ENCODE measurements at regions not wholly inside any gene's neighbourhood (a gene's known extent, or its start where the extent isn't known, plus 50 kb on each side); places are given as distances from the start of the nearest gene placed in this dataset.

DNA sequence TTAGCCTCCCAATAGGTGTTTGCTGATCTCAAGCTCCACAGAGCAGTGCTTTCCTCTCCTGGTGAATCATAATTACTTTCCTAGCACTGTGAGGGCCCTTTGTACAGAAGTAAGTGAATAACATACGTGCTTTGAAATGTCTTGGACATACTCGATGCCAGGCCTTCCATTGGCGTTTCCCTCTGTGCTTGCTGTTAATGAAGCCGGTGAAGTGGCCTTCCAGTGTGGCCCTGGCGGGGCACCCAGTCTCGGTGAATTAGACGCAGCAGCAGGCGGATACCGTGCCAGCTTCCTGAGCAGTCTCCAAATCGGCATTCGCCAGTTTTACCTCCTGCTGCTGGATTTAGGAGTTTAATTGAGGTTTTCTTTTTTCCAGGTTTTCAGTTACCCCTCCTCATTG is 132.3 kb downstream of the HMX1 start:
- intact Hi-C loops (cut with DNase I), result no loop called here
- no peak for DNase-seq (ENCODE audit: low spot score)

DNA sequence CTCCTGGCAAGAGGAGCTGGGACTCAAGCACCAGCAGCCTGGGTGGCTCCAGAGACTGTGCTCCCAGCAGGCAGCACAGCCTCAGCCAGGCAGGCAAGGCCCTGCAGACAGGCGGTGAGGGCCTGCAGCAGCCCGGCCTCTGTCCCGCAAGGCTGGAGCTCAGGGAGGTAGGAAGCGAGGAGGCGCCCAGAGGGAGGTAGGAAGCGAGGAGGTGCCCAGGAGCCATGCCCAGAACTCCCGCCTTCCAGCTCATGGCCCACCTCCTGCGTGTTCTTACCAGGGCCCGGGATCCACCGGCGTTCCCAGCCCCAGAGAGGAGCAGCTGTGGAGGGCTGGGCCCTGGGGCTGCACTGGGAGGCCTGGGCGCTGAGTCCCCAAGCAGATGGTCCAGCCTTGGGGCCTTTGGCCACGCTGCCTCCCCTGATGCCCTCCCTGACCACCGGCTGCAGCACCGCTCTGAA is 133.1 kb downstream of the HMX1 start:
- intact Hi-C loops (cut with DNase I), result no loop called here
- DNase-seq (ENCODE audit: low spot score), result peak; percentile 53

DNA sequence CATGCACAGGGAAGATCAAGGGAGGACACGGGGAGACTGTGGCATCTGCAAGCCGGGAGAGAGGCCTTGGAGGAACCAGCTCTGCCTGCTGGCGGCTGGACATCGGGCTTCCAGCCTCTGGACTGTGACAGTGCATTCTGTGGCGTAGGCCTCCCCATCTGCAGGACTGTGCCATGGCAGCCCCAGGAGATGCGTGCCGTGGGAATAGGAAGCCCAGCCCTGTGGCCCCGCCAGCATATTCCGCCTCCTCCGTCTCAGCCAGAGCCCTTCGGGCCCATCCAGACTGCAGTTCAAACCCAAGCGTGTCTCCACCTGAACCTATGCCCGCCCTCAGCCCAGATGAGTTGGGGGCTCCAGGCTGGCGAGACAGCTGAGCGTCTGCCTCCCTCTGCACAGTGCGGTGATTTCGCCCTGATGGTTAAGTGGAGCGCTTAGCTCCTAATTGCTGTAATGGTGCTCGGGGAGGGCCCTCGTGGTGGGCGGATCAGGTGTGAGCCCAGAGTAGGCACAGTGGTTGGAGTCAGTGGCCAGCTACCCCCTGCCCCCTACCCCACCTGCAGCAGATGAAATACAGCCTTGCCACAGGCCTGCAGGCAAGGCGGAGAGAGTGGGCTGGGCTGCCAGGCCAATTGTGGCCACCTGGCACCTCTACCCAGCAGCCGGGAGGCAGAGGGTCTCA is 133.9 kb downstream of the HMX1 start:
- intact Hi-C loops (cut with DNase I), result no loop called here
- peak; percentile 63 for DNase-seq (ENCODE audit: low spot score)

DNA sequence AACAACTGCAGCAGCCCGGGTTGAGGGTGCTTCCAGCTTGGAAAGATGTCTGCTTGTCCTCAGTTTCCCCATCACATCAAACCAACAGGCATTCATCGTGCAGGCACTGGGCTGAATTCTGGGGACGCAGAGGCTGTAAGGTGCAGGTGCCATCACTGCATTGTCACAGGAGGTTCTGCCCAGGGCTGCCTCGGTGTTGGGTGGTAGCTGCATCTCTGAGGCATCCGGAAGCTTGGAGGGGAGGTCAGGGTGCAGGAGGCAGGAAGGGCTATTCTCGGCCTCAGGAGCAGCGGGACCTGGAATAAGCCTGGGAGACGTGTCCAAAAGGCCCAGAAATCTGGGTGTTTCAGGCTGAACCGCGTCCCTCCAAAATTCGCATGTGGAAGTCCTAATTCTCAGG is 134.6 kb downstream of the HMX1 start:
- DNase-seq (ENCODE audit: low spot score), result peak; percentile 66
- intact Hi-C loops (cut with DNase I), result no loop called here

DNA sequence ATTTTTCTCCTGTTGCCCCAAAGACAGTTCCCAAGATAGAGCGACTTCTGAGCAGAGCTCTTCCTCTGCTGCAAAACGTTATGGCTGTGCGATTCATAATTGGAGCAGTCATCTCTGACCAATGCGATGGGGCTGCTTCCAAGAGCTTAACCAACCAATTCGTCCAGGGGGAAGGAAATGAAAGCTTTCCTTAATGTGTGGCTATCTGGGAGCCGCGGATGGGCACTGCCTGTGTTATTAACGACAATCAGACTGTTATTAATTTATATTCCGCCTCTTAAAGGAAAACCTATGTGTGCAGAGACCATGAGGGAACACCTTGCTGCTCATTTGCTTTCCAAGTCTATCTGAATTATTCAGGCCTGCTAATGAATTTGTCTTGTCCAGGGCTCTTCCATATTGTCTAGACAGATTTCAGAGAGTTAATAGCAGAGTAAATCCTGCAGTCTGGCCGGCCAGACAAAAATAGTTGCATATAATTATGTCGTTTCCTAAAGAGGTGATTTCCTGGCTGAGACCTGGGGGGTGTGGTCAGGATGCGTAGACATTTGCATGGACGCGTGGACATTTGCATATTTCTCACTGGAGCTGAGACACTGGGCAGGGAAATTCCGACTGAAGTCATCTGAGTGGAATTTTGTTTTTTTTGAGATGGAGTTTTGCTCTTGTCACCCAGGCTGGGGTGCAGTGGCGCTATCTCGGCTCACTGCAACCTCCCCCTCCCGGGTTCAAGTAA is 135.4 kb downstream of the HMX1 start:
- intact Hi-C loops (cut with DNase I), result no loop called here
- DNase-seq (ENCODE audit: low spot score), result no peak

DNA sequence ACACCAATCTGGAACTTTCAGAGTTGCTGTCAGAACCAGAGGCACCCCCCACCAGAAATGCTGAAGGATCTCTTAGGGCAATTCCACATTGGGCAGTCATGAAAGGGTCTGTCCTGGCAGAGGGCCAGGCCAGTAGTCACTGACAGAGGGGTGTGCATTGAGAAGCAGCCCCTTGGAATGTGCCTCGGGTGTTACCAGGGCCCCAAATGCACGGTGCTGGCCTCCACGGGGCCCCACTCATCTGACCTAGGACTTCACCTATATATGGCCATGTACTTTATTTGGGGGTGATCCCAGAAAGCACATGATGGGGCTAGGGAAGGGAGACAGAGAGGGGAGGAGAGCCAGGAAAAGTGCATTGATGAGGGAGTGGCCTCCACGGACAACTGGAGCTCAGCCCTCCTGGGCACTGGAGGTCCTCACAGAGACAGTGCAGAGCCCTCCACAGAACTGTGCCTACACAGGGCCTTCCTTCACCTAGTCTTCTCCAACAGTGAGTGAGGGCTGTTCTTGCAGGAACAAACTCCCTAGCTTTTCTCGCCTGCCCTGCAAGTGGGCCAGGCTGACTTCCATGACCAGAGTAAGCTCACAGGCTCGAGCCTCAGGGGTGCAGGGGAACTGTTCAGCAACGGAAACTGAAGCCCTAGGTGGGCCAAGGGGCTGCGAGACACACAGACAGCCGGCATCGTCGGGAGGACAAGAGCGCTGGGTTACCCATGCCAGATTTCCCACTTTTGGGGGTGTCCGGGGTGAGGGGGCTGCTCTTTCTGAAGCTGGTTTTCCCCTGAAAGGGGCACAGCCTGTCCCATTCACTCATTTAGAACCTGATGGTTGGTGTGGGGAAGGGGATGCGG is 136.2 kb downstream of the HMX1 start:
- no peak for DNase-seq (ENCODE audit: low spot score)
- intact Hi-C loops (cut with DNase I), result no loop called here

DNA sequence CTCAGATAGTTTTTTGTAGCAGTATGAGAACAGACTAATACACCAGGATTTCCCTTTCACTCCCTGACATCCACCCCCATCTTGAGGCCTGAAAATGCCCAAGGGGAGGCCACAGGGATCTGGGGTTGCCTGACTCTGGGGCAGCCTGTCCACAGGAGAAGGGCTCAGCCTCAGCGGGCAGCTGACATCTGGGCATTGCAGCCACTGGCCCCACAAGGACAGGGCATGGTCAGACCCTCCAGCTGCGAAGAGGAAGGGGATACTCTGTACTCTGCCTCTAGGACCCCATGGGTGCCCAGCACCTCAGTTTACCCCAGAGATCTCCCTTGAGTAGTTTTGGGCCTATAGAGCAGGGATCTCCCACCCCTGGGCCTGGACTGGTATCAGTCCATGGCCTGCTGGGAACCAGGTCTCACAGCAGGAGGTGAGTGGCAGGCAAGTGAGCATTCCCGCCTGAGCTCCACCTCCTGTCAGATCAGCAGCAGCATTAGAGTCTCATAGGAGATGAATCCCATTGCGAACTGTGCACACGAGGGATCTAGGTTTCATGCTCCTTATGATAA is 138.9 kb downstream of the HMX1 start:
- intact Hi-C loops (cut with DNase I), result no loop called here
- peak; percentile 29 for DNase-seq (ENCODE audit: low spot score)

DNA sequence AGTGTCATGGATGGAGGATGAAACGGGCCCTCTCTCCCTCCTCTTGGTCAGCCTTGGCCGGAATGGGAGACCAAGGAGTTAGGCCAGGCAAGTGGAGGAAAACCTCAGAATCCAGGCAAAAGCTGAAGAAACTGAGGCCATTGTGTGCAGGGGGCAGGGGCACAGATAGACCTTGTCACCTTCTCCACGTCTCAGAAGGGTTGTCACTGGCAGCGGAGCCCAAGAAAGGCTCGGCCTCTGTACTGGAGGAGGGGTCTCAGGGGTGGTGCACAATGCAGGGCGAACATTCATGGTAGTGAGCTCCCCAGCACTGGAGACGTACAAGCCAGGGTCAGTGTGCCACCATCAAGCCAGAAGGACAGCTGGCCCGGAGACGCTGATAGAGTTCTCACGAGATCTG is 139.5 kb downstream of the CPZ start:
- peak; percentile 53 for DNase-seq (ENCODE audit: low spot score)
- intact Hi-C loops (cut with DNase I), result no loop called here

DNA sequence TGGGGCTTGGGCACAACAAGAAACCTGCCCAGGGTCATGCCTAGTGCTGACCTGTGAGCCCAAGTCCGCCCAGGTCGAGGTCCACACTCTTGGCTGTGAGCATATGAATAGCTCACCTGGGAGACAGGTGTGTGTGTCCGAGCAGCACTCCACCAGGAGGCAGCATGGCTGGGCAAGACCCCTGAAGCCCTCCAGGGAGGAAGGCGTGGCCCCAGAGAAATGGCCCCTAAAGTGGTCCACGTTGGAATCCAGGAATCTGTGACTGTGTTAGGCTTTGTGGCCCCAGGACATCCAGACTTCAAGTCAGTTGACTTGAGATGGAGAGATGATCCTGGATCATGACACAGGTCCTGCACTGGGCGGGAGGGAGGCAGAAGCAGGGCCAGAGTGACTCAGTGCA is 138.8 kb downstream of the CPZ start:
- peak; percentile 39 for DNase-seq (ENCODE audit: low spot score)
- intact Hi-C loops (cut with DNase I), result no loop called here

DNA sequence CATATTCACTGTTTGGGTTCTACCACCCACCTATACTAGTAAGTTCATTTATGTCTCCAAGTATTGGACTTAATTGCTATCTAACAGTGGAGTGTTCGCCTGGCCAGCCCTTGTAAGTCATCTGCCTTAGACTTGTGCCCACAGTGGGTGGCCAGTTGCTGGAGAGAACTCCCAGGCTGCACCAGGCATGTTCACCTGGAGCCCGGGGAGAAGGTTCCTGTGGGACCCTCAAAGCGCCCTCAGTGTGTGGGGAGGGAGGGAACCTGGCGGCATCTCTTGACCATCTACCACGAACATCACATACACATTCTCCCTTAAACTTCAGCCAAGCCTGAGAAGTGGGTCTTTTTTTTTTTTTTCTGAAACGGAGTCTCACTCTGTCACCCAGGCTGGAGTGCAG is 138.1 kb downstream of the CPZ start:
- intact Hi-C loops (cut with DNase I), result no loop called here
- DNase-seq (ENCODE audit: low spot score), result no peak

DNA sequence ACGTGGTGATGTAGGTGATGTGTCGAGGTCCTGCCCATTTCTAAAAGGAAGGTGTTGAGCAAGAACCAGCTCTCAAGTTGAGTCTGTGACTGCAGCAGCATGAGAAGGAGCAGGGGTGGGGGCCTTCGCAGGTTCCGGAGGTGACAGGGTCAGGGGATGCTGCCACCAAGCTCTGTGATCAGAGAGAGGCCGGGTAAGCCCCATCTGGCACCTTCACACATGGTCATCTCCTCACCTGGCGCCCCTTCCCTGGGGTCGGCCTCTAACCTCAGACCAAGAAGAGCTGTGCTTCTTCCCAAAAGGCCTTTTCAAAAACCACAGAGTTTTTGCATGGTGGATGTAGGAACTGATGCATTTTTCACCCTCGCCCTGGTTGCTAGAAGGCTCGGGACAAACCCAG is 137.6 kb downstream of the CPZ start:
- DNase-seq (ENCODE audit: low spot score), result no peak
- intact Hi-C loops (cut with DNase I), result no loop called here

DNA sequence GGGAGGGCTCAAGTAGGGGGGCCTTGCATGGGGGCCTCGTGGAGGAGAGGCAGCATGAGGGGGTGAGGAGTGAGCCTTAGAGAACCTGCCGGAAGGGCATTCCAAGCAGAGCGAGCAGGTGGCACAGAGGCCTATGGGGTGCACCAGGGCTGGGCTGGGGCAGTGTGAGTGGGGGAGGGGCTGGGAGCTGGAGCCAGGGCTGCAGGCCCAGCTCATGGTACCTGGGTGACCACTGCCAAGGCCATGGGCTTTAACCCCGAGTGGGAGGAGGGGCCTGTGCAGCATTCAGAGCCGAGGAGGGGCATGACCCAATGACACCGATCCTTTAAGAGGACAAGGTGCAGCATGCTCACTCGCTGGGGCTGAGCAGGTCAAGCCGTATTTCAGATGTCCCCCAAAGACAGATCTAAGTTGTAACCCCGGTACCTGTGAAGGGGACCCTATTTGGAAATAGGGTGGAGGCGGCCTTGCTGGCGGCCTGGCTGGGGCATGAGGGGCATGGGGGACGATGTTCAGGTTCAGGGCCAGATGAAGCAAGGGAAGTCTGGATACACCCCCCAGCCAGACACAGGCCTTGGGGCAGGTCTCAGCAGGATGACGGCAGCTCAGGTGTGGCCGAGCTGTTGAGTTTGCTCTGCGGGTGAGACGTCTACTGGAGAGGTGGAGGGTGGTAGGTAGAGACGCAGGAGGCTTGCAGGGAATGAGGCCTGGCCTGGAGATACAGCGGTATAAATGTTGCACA is 137.0 kb downstream of the CPZ start:
- peak; percentile 41 for DNase-seq (ENCODE audit: low spot score)
- intact Hi-C loops (cut with DNase I), result no loop called here

DNA sequence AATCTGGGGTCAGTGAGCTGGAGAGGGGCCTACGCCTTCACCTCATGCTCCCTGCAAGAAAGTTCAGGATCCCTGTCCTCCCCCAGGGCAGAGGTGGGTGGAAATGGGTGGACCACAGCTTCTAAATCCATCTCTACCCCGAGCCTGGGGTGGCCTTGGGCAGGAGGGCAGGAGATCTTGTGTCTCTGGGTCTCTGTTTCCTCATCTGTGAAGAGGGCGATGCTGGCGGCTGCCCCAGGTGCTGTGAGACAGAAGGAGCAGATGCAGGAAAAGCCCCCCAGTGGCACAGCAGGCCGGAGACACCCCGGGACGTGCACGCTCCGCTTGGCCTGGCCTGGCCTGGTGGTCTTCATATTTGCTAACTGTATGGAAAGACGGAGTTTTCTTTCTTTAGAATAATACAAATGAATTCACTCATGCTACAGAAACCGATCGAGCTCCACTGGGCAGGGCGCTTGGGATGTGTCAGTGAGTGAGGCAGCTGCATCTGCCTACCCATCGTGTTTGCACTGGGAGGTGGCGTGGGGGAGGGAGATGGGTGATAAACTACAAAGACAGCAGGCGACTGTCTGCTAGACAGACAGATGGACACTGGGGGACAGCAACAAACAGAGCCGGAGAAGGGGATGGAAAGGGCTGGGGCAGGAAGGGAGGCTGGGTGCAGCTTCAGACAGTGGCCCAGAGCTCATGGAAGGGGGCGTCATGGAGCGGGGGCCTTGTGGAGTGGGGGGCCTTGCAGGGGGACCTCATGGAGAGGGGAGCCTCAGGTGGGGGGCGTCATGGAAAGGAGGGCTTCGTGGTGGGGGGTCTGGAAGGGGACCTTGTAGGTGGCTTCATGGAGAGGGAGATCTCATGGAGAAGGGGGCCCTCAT is 136.2 kb downstream of the CPZ start:
- DNase-seq (ENCODE audit: low spot score), result peak; percentile 51
- intact Hi-C loops (cut with DNase I), result no loop called here

DNA sequence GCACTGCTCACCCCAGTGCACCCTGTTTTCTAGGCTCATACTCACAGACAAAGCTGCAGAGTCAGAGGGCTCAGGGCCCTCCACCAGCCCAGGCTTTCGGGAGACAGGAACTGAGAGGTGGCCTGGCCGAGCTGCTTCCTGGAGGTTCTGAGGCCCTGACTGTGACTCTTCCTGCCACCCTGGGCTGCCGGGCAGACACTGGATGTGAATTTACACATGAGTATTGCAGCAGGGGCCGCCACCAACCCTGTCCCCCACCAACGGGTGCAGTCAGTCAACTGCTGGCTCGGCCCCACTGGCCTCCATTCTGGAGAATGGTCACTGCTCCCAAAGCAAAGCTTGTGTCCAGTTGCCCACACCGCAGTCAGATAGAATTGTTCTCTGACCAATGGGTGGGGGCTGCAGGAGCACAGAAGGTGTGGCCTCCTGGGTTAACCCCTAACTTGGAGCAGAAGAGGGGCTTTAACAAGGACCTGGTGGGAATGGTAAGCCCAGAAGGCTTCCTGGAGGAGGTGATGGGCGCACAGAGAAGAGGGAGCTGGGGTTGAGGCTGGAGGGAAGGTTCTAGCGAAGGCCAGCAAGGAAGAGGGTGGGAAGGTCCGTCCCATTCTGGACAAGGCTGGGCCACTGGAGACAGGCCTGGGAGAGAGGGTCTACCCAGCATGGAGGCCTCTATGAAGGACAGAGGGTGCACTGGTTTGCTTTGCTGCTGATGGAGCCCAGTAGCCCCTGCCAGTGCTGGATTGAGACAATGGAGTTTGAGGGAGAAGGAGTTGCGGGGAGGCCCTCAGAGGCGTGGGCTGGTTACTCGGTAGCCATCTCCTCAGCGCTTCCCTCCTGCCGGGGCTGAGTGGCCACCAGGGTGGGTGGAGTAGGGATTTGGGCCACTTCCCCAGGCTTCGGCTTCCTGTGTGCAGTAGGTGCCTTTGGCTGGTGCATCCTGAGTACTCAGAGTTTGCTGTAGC is 135.3 kb downstream of the CPZ start:
- peak; percentile 60 for DNase-seq (ENCODE audit: low spot score)
- intact Hi-C loops (cut with DNase I), result no loop called here

DNA sequence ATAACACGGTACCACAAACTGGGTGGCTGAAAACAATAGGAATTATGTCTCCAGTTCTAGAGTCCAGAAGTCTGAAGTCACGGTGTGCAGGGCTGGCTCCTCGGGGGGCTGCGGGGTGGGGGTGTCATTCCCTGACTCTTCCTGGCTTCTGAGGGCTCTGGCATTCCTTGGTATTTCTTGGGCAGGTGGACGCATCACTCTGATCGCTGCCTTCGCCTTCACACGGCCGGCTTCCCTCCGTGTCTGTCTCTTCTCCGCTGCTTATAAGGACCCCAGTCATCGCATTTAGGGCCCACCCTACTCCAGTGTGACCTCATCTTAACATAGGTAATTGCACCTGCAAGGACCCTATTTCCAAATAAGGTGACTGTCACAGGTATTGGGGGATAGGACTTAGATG is 134.6 kb downstream of the CPZ start:
- peak; percentile 47 for DNase-seq (ENCODE audit: low spot score)
- intact Hi-C loops (cut with DNase I), result no loop called here

DNA sequence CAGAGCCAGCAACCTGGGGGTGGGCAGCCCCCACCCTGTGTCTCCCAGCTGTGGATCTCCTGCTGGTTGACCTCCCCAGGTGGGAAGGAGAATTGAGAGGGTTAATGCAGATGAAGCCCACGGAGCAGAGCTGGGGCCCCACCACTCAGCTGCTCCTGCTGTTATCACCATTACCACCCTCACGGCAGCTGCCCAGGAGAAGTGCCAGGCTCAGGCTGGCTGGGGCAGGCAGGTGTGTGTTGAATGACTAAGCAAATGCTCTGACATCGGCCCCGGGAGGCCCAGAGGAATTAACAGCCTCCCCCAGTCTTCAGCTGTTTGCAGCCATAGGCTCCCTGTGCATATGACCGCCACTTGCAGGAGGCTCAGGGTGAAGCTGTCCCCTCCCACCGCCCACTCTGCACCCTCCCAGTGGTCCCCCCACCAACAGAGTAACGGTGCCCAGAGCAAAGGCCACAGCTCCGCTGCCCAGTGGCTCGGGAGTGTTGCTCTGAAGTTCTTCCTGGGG is 133.8 kb downstream of the CPZ start:
- intact Hi-C loops (cut with DNase I), result no loop called here

DNA sequence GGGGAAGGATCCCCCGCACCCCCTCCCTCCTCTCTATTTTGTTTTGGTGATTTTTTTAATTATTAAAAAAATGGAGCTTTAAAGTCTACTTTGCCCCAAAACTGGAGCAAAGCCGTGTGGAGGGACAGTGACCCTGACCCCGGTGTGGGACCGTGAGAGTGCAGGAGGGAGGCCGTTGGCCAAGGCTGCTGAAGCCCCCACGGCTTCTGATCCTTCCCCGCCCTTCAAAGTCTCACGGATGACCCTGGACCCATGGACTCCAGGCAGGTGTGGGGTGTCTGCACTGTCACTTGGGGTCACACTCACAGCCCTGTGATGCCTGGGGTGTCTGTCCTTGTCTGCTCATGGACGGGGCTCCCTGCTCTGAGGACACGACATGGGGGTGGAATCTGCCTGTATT is 133.3 kb downstream of the CPZ start:
- peak; percentile 44 for DNase-seq (ENCODE audit: low spot score)
- intact Hi-C loops (cut with DNase I), result no loop called here

More for the DNA sequence above, 133.8 kb downstream of the CPZ start:
- peak; percentile 62 for DNase-seq (ENCODE audit: low spot score)
